ENCODE measurements at regions not wholly inside any gene's neighbourhood (a gene's known extent, or its start where the extent isn't known, plus 50 kb on each side); places are given as distances from the start of the nearest gene placed in this dataset.

- Histone ChIP-seq H3K36me3 (ENCODE audit: control insufficient read depth in 1 of 2, insufficient read depth in 2 of 2, low read length in 2 of 2) (no peaks in the 10 kb centered on the region), H3K27ac (ENCODE audit: low read depth, low read length) (no peak overlapping the region), H3K4me3 (replicated peaks in 1 of 2; ENCODE audit: low read depth in 1 of 2, low read length in 2 of 2) (no peak overlapping the region), H3K9ac (ENCODE audit: low read length) (no peak overlapping the region), H2AFZ (ENCODE audit: low read depth, low read length, poor library complexity, severe bottlenecking) (no peak overlapping the region), H3K9me3 (ENCODE audit: control insufficient read depth in 1 of 2, insufficient read depth in 1 of 2, low read depth in 1 of 2, low read length in 2 of 2) (no peaks in the 10 kb centered on the region), H3K79me2 (ENCODE audit: insufficient read depth, low read length) (no peaks in the 10 kb centered on the region), H3K9me2 (ENCODE audit: insufficient read depth) (no peaks in the 10 kb centered on the region), H3K27me3 (ENCODE audit: insufficient read depth, low read length) (no peaks in the 10 kb centered on the region), H3K4me2 (ENCODE audit: low read length) (no peak overlapping the region), H4K20me1 (ENCODE audit: insufficient read depth) (no peaks in the 10 kb centered on the region), H3K4me1 (ENCODE audit: control insufficient read depth in 1 of 2, insufficient read depth in 2 of 2, low read length in 2 of 2) (no peaks in the 10 kb centered on the region)
- DNase-seq (ENCODE audit: low read depth, low spot score), result no peak
- no TSS peak for BruUV-seq (replicated peaks)
- ChIA-PET RAD21 (ENCODE audit: low non-redundant PET in 1 of 2, low total read pairs in 2 of 2, uncharacterized antibody in 2 of 2, unreplicated experiment in 2 of 2) (no interaction called here), POLR2A (no interaction called here), CTCF (no interaction called here)
- no peak for ATAC-seq
- no peak for TF ChIP-seq FOSL1 (IDR thresholded peaks at IDR 0.05; ENCODE audit: low read depth)
- intact Hi-C loops (cut with micrococcal nuclease), result no loop called here
These were observed 107.7 kb downstream of the MTRR start for GRCh38 chr5:7976411-7977190.

GRCh38 chr5:7978114-7978513, 109.2 kb downstream of the MTRR start:
- Histone ChIP-seq H2AFZ (ENCODE audit: low read depth, low read length, poor library complexity, severe bottlenecking) (no peak overlapping the region), H3K36me3 (ENCODE audit: control insufficient read depth in 1 of 2, insufficient read depth in 2 of 2, low read length in 2 of 2) (no peaks in the 10 kb centered on the region), H3K79me2 (ENCODE audit: insufficient read depth, low read length) (no peaks in the 10 kb centered on the region), H3K4me1 (ENCODE audit: control insufficient read depth in 1 of 2, insufficient read depth in 2 of 2, low read length in 2 of 2) (no peaks in the 10 kb centered on the region), H3K9ac (ENCODE audit: low read length) (no peak overlapping the region), H3K9me2 (ENCODE audit: insufficient read depth) (no peaks in the 10 kb centered on the region), H4K20me1 (ENCODE audit: insufficient read depth) (no peaks in the 10 kb centered on the region), H3K9me3 (ENCODE audit: control insufficient read depth in 1 of 2, insufficient read depth in 1 of 2, low read depth in 1 of 2, low read length in 2 of 2) (no peaks in the 10 kb centered on the region), H3K27me3 (ENCODE audit: insufficient read depth, low read length) (no peaks in the 10 kb centered on the region), H3K27ac (ENCODE audit: low read depth, low read length) (no peak overlapping the region), H3K4me2 (ENCODE audit: low read length) (no peak overlapping the region), H3K4me3 (replicated peaks in 1 of 2; ENCODE audit: low read depth in 1 of 2, low read length in 2 of 2) (no peak overlapping the region)
- no TSS peak for BruUV-seq (replicated peaks)
- no peak for ATAC-seq
- TF ChIP-seq RAD21 (IDR thresholded peaks at IDR 0.05; ENCODE audit: low read depth) (no peak), FOSL1 (IDR thresholded peaks at IDR 0.05; ENCODE audit: low read depth) (no peak), POLR2AphosphoS5 (IDR thresholded peaks at IDR 0.05; ENCODE audit: low read depth, low read length) (no peak), CBX3 (IDR thresholded peaks at IDR 0.05; ENCODE audit: low read depth) (no peak), ZNF274 (IDR thresholded peaks at IDR 0.05; ENCODE audit: low read depth, low read length) (no peak), EZH2phosphoT487 (IDR thresholded peaks at IDR 0.05; ENCODE audit: borderline replicate concordance) (no peak), ELF1 (IDR thresholded peaks at IDR 0.05; ENCODE audit: borderline replicate concordance, low read depth) (no peak), CTCF (IDR thresholded peaks at IDR 0.05 in 2 of 3, conservative IDR thresholded peaks at IDR 0.05 in 1 of 3; ENCODE audit: borderline replicate concordance in 1 of 3, insufficient read depth in 1 of 3, low read depth in 2 of 3, low read length in 2 of 3) (no peak), EZH2 (IDR thresholded peaks at IDR 0.05) (no peak), TCF7L2 (IDR thresholded peaks at IDR 0.05; ENCODE audit: borderline replicate concordance, extremely low read depth, insufficient read depth, insufficient read length) (no peak), YY1 (IDR thresholded peaks at IDR 0.05; ENCODE audit: extremely low read depth, insufficient replicate concordance, low read depth, low read length) (no peak), MAX (IDR thresholded peaks at IDR 0.05) (no peak), POLR2A (IDR thresholded peaks at IDR 0.05; ENCODE audit: borderline replicate concordance, extremely low read depth, insufficient read depth, insufficient read length) (no peak)
- ChIA-PET CTCF (no interaction called here), POLR2A (no interaction called here), RAD21 (ENCODE audit: low non-redundant PET in 1 of 2, low total read pairs in 2 of 2, uncharacterized antibody in 2 of 2, unreplicated experiment in 2 of 2) (no interaction called here)
- no peak for DNase-seq (ENCODE audit: low read depth, low spot score)
- intact Hi-C loops (cut with micrococcal nuclease), result no loop called here
